ENCODE measurements at regions not wholly inside any gene's neighbourhood (a gene's known extent, or its start where the extent isn't known, plus 50 kb on each side); places are given as distances from the start of the nearest gene placed in this dataset.

DNA sequence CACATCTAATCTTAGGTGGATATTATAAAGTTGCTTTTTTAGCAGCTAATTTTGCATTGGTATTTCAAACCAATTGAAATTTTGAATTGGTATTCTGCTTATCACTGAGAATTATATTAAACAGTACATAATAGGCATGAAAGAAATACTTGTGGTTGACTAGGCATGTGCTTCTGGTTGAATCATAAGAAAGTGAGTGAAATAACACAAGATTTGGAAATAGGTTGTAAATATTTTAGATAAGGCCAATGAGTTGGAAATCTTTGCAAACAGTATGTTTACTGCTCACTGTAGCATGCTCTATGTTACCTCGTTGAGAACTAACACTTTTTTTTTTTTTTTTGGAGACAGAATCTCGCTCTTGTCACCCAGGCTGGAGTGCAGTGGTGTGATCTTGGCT, 66.8 kb upstream of the RFC3 start:
- no peak for DNase-seq (ENCODE audit: low spot score)

DNA sequence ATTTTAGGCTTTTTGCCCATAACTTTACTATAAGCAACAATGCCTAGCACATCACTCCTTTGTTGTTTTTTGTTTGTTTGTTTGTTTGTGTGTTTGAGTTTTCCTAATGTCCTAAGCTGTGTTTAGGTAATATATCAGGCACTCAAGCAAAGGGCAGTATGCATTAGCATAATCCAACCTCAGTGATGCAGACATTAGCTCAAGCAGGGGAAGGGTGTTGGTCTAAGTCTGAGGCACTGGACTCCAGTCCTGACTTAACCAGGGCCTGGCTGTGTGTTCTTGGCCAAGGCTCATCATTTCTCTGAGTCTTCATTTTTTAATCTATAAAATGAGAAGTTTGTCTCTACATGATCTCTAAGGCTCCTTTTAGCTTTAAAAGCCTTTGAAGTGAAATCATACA, 65.9 kb upstream of the RFC3 start:
- no peak for DNase-seq (ENCODE audit: low spot score)

DNA sequence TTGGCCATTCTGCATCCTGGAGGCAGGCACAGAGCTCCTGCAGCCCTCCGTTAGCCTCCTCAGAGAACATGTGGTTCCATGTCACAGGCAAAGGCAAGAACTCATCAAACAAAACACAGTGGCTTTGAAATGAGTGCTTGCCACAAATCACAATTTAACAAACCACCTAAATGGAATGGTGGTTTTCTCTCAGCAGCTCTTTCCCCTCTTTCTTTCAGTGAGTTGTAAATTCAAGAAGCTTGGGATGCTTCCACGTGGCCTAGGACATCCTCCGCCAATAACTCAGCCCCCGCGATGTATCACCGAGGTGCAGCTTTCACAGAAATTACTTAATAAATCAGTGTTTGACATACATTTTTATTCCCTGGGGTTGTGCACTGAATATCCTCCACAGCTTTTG, 65.4 kb upstream of the RFC3 start:
- DNase-seq (ENCODE audit: low spot score), result no peak

DNA sequence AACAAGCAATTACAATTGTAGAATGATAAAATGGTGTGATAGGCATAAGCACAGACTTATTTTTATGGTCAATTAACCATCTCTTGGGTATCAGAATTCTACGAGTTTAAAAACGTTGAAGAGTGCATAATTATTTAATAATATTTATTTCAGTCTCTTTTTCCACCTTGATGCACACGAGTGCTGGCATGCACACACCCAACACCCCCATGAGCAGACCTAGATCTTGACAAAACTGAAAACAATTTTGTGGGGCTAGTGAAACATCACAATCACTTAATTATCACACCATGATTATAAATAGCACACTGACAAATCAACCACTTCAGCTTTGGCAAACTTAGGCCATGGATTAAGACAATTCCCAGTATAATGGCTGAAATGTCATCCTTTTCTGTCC, 61.0 kb upstream of the RFC3 start:
- DNase-seq (ENCODE audit: low spot score), result no peak

DNA sequence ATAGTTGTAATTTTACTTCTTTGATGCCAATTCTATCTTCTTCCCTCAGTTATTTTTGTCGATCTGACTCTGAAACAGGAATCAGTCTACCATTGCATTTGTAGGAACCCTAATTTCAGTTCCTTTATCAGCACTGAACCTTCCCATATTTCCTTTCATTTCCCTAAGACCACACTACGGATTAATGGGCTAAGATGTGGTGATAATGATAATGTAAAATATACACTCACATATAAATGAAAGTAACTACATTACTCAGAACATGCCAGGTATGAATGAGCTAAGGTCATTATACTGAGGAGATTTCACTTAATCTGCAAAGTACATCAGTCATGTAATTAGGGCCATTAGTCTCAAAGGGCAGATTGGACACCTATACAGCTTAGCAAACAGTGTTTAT, 60.2 kb upstream of the RFC3 start:
- DNase-seq (ENCODE audit: low spot score), result no peak

DNA sequence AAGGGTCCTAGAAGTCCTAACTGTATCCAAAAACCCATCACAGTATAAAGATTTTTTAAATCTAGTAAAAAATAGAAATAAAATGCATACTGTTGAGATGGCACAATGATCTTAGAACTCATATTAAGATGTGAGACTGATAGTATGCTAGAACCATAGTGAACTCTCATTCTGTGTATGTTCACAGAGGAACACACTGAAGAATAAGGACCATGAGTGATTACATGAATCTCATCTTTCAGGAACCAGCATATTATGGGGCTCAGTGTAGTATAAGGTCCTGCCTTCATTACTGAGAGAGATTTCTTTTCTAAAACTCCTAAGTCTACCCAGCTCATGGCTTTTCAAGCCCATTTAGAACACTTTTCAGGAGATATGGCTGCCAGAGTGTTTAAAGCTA, 59.8 kb upstream of the RFC3 start:
- no peak for DNase-seq (ENCODE audit: low spot score)

DNA sequence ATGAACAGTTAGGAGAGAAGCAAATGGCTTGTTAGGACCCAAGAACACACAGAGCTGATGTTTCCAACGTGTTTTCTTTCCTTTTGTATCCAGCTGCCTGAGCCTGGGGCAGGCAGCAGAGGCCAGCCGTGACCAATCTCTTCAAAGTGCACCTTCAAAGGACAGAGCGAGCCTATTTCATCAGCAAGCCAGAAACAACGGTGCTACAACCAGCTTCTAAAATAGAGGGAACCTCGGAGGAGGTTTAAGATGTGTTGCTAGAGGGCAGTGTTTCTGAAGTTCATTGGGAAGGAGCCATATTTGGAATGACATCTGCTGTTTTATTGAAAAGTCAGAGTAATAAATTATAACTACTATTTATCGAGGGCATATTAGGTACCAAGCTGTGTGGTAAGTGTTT, 56.2 kb upstream of the RFC3 start:
- DNase-seq (ENCODE audit: low spot score), result no peak

DNA sequence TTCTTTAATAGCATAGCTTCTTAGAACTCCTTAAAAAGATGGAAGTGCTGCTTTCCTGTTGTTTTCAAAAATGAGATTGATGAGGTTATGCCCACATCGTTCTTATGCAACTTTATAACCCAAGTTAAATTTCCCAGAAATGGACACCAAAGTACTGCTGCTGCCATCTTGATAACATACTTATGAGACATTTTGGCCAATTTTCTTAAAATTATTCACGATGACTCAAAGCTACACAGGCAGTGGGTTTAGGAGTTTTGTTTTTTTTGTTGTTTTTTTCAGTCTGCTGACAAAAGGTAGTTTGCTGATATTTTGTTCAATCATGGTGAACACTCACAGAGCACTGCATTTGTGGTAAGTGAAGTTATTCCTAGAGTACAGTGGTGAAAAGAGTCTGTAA, 54.9 kb upstream of the RFC3 start:
- DNase-seq (ENCODE audit: low spot score), result no peak

DNA sequence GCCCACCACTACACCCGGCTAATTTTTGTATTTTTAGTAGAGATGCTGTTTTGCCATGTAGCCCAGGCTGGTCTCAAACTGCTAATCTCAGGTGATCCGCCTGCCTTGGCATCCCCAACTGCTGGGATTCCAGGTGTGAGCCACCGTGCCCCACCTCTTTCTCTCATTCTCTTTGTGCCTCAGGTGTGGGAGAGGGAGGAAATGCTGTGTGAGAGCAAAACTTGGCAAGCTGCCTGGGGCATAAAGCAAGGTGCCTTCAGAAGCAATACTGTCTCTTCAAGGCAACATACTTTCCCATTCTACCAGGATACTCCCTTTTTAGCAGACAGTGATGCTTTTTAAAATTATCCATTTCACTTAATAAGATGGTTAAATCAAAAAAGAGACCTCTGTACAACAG, 53.2 kb upstream of the RFC3 start:
- no peak for DNase-seq (ENCODE audit: low spot score)

DNA sequence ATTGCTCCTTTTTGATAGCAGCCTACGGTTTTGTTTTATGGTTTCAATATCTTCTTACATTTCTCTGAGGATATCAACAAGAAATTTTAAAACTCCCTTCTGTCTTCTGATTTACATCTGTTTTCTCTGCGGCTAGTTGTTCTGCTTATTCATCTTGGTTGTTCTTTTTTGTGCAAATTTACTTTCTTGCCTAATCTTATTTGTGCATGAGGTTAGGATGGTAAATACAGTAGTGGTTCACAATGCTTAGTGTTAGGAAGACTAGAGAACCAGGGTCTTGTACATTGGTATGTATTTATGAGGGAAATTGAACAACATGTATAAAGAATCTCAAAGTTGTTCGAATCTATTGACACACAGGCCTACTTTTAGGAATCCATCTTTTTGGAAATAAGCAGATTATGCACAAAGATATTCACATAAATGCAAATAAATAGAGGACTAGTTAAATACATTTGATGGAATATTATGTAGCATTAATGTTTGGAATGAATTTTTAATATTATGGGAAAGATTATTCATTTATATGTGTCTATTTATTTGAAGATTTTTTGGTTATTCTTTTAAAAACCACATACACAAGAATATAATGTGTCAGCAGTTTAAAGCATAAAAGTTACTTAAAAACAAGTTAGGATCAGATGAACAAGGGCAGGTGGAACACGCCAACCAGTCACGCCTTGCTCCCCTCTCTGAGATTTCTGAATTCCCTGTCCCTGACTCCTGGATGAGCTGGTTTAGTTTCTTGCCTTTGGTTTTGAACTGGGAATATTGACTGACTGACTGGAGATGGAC, 51.4 kb upstream of the RFC3 start:
- no peak for DNase-seq (ENCODE audit: low spot score)

DNA sequence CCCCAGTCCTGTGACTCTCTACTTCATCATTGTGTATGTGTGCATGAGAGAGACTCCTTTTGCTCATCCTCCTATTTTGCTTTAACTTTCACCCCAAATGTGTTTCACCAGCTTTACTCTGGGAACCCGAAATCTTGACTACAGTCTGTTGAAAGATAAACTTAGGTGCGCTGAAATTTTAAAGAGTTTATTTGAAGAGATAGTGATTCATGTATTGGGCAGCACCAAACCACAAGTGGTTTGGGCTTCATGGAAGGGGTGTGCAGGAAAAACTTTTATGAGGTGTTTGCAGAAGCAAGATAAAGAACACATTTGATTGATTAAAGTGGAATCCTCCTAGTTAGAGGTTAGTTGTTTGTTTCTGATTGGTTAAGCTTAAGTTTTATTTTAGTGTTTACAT, 50.8 kb upstream of the RFC3 start:
- no peak for DNase-seq (ENCODE audit: low spot score)
